NCI-H2196 treated with DMSO at 0.1 percent for 48 hours (cell line): ENCODE measurements at regions not wholly inside any gene's neighbourhood (a gene's known extent, or its start where the extent isn't known, plus 50 kb on each side); places are given as distances from the start of the nearest gene placed in this dataset.

ENCODE experiments used
- DNase-seq: peaks from one replicate; lab custom pipeline; 2025; ENCODE audit not compliant: unreplicated experiment; lab: John Stamatoyannopoulos, UW

GRCh38 chr9:106581973-106582372 is 281.0 kb upstream of the ZNF462 start:
- DNase-seq, result no peak

- no peak for DNase-seq
Measured at GRCh38 chr9:106583751-106584150, 279.2 kb upstream of the ZNF462 start.

- DNase-seq, result no peak
Measured at GRCh38 chr9:106587042-106587441, 275.9 kb upstream of the ZNF462 start.

- no peak for DNase-seq
Measured at GRCh38 chr9:106588626-106589025, 274.3 kb upstream of the ZNF462 start.

GRCh38 chr9:106590759-106591505 is 272.0 kb upstream of the ZNF462 start:
- no peak for DNase-seq

- no peak for DNase-seq
Measured at GRCh38 chr9:106593201-106593600, 269.8 kb upstream of the ZNF462 start.

- no peak for DNase-seq
Measured at GRCh38 chr9:106596984-106597383, 266.0 kb upstream of the ZNF462 start.

- DNase-seq, result no peak
Measured at GRCh38 chr9:106600955-106601560, 261.9 kb upstream of the ZNF462 start.

- DNase-seq, result no peak
Measured at GRCh38 chr9:106602344-106602743, 260.6 kb upstream of the ZNF462 start.

GRCh38 chr9:106613250-106613737 is 249.7 kb upstream of the ZNF462 start:
- no peak for DNase-seq

GRCh38 chr9:106615118-106615889 is 247.7 kb upstream of the ZNF462 start:
- no peak for DNase-seq

- no peak for DNase-seq
Measured at GRCh38 chr9:106616026-106616425, 246.9 kb upstream of the ZNF462 start.

GRCh38 chr9:106616851-106617345 is 246.1 kb upstream of the ZNF462 start:
- DNase-seq, result no peak

GRCh38 chr9:106619211-106619610 is 243.8 kb upstream of the ZNF462 start:
- DNase-seq, result no peak

GRCh38 chr9:106620081-106620480 is 242.9 kb upstream of the ZNF462 start:
- DNase-seq, result no peak

GRCh38 chr9:106620866-106621265 is 242.1 kb upstream of the ZNF462 start:
- no peak for DNase-seq

GRCh38 chr9:106621313-106622163 is 241.4 kb upstream of the ZNF462 start:
- no peak for DNase-seq

GRCh38 chr9:106622164-106622487 is 240.8 kb upstream of the ZNF462 start:
- DNase-seq, result no peak

- no peak for DNase-seq
Measured at GRCh38 chr9:106623558-106623957, 239.4 kb upstream of the ZNF462 start.

- no peak for DNase-seq
Measured at GRCh38 chr9:106625259-106625789, 237.6 kb upstream of the ZNF462 start.

GRCh38 chr9:106626936-106627335 is 236.0 kb upstream of the ZNF462 start:
- DNase-seq, result no peak
